HepG2 (cell line): ENCODE measurements at regions not wholly inside any gene's neighbourhood (a gene's known extent, or its start where the extent isn't known, plus 50 kb on each side); places are given as distances from the start of the nearest gene placed in this dataset.

ENCODE experiments used
- ATAC-seq: fragments of 200-7000 bp; cut with Tn5 transposase; 3 replicates; pipeline ENCODE4 v1.9.1; 2020; ENCODE audit warnings: mild to moderate bottlenecking, moderate library complexity
- BruUV-seq: library from RNA; stranded (reverse); fragments of 400-500 nt; replicated peaks from 2 replicates; lab custom pipeline; 2021; lab: Mats Ljungman, UMichigan
- CTCF ChIA-PET: fragments of 300-600 bp; formaldehyde crosslinking; extraction: SDS; loops from one replicate; lab custom pipeline; 2021; ENCODE audit warnings: low total read pairs, inconsistent platforms, low intra/inter-chr PET ratio; lab: Yijun Ruan, JAX
- POLR2A ChIA-PET: fragments of 350-600 bp; sonication (Branson Sonifier 250); formaldehyde crosslinking; loops from one replicate; lab custom pipeline; 2020; ENCODE audit warnings: antibody characterized with exemption, inconsistent platforms; lab: Yijun Ruan, JAX
- DNase-seq: peaks from one replicate; pipeline ENCODE4 v3.0.0-alpha.2; 2015; ENCODE audit warnings: low spot score
- FAIRE-seq: peaks from 3 replicates; lab custom pipeline; 2011; peaks lifted over from hg19 to GRCh38; lab: Jason Lieb, UNC
- H2AFZ ChIP-seq: one replicate; pipeline ENCODE4 v1.6.1; 2011; ENCODE audit warnings: low read length, inconsistent platforms
- H3K27ac ChIP-seq: fragments of 300-600 bp; 3 replicates; pipeline ENCODE4 v1.8.0; 2011; ENCODE audit warnings: mixed run types, mild to moderate bottlenecking, mixed read lengths, low read length, inconsistent platforms; ENCODE audit not compliant: insufficient read depth; ENCODE audit errors: extremely low read length
- H3K27me3 ChIP-seq, 2 experiments: fragments of 200-600 bp in 1 of 2; 2 replicates in 1 of 2; 3 replicates in 1 of 2; pipeline versions ENCODE4 v1.6.0 to v1.8.0; 2011; ENCODE audit warnings: low read length in 2 of 2, mild to moderate bottlenecking in 2 of 2, moderate library complexity in 2 of 2, inconsistent platforms in 1 of 2; ENCODE audit not compliant: insufficient read depth in 2 of 2, control insufficient read depth in 1 of 2
- H3K36me3 ChIP-seq, 2 experiments: fragments of 200-600 bp in 1 of 2; replicated peaks in 1 of 2; 2 replicates in 1 of 2; 3 replicates in 1 of 2; pipeline versions ENCODE4 v1.5.1 to v1.8.0; 2011; ENCODE audit warnings: low read length in 2 of 2, inconsistent platforms in 1 of 2; ENCODE audit not compliant: insufficient read depth in 2 of 2, control insufficient read depth in 1 of 2
- H3K4me1 ChIP-seq: 2 replicates; pipeline ENCODE4 v1.5.1; 2012; ENCODE audit warnings: low read length, inconsistent platforms; ENCODE audit not compliant: insufficient read depth
- H3K4me2 ChIP-seq: 2 replicates; pipeline ENCODE4 v1.6.0; 2011; ENCODE audit warnings: low read depth, low read length, inconsistent platforms
- H3K4me3 ChIP-seq, 3 experiments: fragments of 200-600 bp in 1 of 3; sonication (generic), shearing (Covaris generic) in 1 of 3; replicated peaks in 1 of 3; 2 replicates each; pipeline ENCODE4 v1.5.1; 2011 to 2016; ENCODE audit warnings: low read length in 3 of 3, inconsistent platforms in 2 of 3, low read depth in 2 of 3, mild to moderate bottlenecking in 2 of 3, control low read depth in 1 of 3, mixed read lengths in 1 of 3; ENCODE audit not compliant: insufficient read depth in 1 of 3
- H3K79me2 ChIP-seq: one replicate; pipeline ENCODE4 v1.6.1; 2011; ENCODE audit warnings: low read length, inconsistent platforms; ENCODE audit not compliant: insufficient read depth
- H3K9ac ChIP-seq: 2 replicates; pipeline ENCODE4 v1.6.0; 2011; ENCODE audit warnings: mild to moderate bottlenecking, low read depth, low read length, inconsistent platforms; ENCODE audit not compliant: insufficient read depth
- H3K9me3 ChIP-seq: 2 replicates; pipeline ENCODE4 v1.5.1; 2012; ENCODE audit warnings: mild to moderate bottlenecking, low read length
- H4K20me1 ChIP-seq: 2 replicates; pipeline ENCODE4 v1.6.0; 2011; ENCODE audit warnings: inconsistent platforms, mild to moderate bottlenecking, low read length, moderate library complexity; ENCODE audit not compliant: insufficient read depth
- ATM ChIP-seq: fragments of 450-650 bp; IDR thresholded peaks from 2 replicates; pipeline ENCODE4 v1.7.1; 2017; ENCODE audit warnings: mild to moderate bottlenecking, borderline replicate concordance
- BRCA1 ChIP-seq: sonication (generic); formaldehyde crosslinking; IDR thresholded peaks from 2 replicates; pipeline ENCODE4 v1.4.0; 2020; ENCODE audit warnings: missing genetic modification reagents
- GABPA ChIP-seq, 2 experiments: IDR thresholded peaks; 2 replicates each; pipeline ENCODE4 v1.6.1; 2011 to 2016; ENCODE audit warnings: low read depth in 2 of 2, low read length in 1 of 2, missing biosample characterization in 1 of 2, missing genetic modification characterization in 1 of 2
- GATAD1 ChIP-seq: IDR thresholded peaks from 2 replicates; pipeline ENCODE4 v1.6.1; 2016; ENCODE audit warnings: missing genetic modification reagents, missing compliant biosample characterization
- HOXD1 ChIP-seq: sonication (generic); formaldehyde crosslinking; IDR thresholded peaks from 2 replicates; pipeline ENCODE4 v1.5.0; 2020; ENCODE audit warnings: missing genetic modification reagents
- LCORL ChIP-seq, 2 experiments: fragments of 450-650 bp in 1 of 2; sonication (generic) in 1 of 2; formaldehyde crosslinking in 1 of 2; IDR thresholded peaks; 2 replicates each; pipeline versions ENCODE4 v1.5.0 to v1.6.1; 2017 to 2020; ENCODE audit warnings: antibody characterized with exemption in 1 of 2, missing genetic modification reagents in 1 of 2
- MAFK ChIP-seq, 2 experiments: IDR thresholded peaks in 1 of 2; conservative IDR thresholded peaks in 1 of 2; 2 replicates each; pipeline ENCODE4 v1.6.1; 2011; ENCODE audit warnings: improper control_type of control experiment in 2 of 2, low read length in 2 of 2
- NFKB2 ChIP-seq: sonication (generic); formaldehyde crosslinking; IDR thresholded peaks from 2 replicates; pipeline ENCODE4 v1.4.0; 2020; ENCODE audit warnings: missing genetic modification reagents, borderline replicate concordance
- NRL ChIP-seq: sonication (generic); formaldehyde crosslinking; IDR thresholded peaks from 2 replicates; pipeline ENCODE4 v1.5.0; 2020; ENCODE audit warnings: missing genetic modification reagents, mild to moderate bottlenecking, moderate library complexity, borderline replicate concordance
- RFX1 ChIP-seq: fragments of 450-650 bp; IDR thresholded peaks from 2 replicates; pipeline ENCODE4 v1.6.1; 2017
- SMAD3 ChIP-seq: sonication (generic); formaldehyde crosslinking; IDR thresholded peaks from 2 replicates; pipeline ENCODE4 v1.4.0; 2020; ENCODE audit warnings: missing genetic modification reagents
- SRSF4 ChIP-seq: fragments of 200-400 bp; formaldehyde crosslinking; IDR thresholded peaks from one replicate; pipeline ENCODE4 v1.6.1; 2018; ENCODE audit warnings: mild to moderate bottlenecking, low read depth, low read length, moderate library complexity; ENCODE audit not compliant: poor library complexity, severe bottlenecking
- ZNF24 ChIP-seq: fragments of 450-650 bp; IDR thresholded peaks from 2 replicates; pipeline ENCODE4 v1.6.1; 2017; ENCODE audit warnings: antibody characterized with exemption, mild to moderate bottlenecking
- ZNF781 ChIP-seq: sonication (generic); formaldehyde crosslinking; IDR thresholded peaks from 2 replicates; pipeline ENCODE4 v1.5.1; 2020; ENCODE audit warnings: borderline replicate concordance, mild to moderate bottlenecking, missing genetic modification reagents; ENCODE audit errors: not compliant biosample characterization
- WGBS: methylation state at CpG from one replicate; pipeline ENCODE4 v1.1.6; 2017; ENCODE audit warnings: low lambda C conversion rate; 5-methylcytosine and 5-hydroxymethylcytosine counted together
- in situ Hi-C: cut with HindIII; loops from 2 replicates; pipeline ENCODE4 v1.10.0; 2017; ENCODE audit warnings: low pct_unique_long_range_greater_than_20kb; ENCODE audit not compliant: extremely low pct_ligation_motif_present
- intact Hi-C: fragments of 100-400 bp; cut with micrococcal nuclease; formaldehyde crosslinking; loops from one replicate; pipeline ENCODE4 v1.10.0; 2022; ENCODE audit not compliant: unreplicated experiment
- TF ChIP-seq, protein P1 (sequence below): sonication (generic); formaldehyde crosslinking; IDR thresholded peaks from 2 replicates; pipeline ENCODE4 v1.4.0; 2020; ENCODE audit warnings: missing genetic modification reagents, mild to moderate bottlenecking, borderline replicate concordance

DNA sequence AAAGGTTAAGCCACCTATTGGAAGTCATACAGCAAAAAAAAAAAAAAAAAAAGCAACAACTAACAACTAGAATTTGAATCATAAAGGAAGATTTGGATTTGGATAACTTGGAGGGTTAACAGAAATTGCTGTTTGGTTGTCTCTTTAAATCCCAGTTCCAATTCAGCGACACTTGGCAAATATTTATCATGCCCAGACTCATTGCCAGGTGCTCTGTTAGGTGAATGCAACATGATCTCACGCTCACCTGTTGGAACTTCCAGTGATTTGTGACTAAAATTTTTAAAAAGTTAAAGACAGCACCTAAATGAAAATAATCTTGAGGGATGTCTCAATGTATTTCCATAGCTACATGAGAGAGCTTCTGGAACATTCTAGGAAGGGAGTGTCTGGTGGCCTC, 103.7 kb downstream of the TBX3 start:
- BruUV-seq = no TSS peak
- H4K20me1 ChIP-seq = no peaks in the 10 kb centered on the region
- POLR2A ChIA-PET = no interaction called here
- no peak overlapping the region for H3K27ac ChIP-seq
- H3K9me3 ChIP-seq = no peaks in the 10 kb centered on the region
- FAIRE-seq (no peak), DNase-seq (no peak), ATAC-seq (no peak)
- CTCF ChIA-PET = no interaction called here
- no peaks in the 10 kb centered on the region for H3K79me2 ChIP-seq
- H3K4me1 ChIP-seq = peaks cover 8% of the 10 kb centered on the region
- no peaks in the 10 kb centered on the region for H3K36me3 ChIP-seq
- TF ChIP-seq GABPA (IDR thresholded peaks at IDR 0.05; ENCODE audit: low read depth, low read length) = no peak
- TF ChIP-seq GABPA (CRISPR knock-in tag; IDR thresholded peaks at IDR 0.05; ENCODE audit: low read depth) = no peak
- no peak for TF ChIP-seq RFX1
- TF ChIP-seq GATAD1 (CRISPR knock-in tag) = no peak
- no peak for TF ChIP-seq SRSF4
- no peak for TF ChIP-seq SMAD3 (CRISPR knock-in tag)
- TF ChIP-seq NFKB2 = no peak
- no peak for TF ChIP-seq ZNF24
- TF ChIP-seq ATM = no peak
- TF ChIP-seq, protein P1, sequence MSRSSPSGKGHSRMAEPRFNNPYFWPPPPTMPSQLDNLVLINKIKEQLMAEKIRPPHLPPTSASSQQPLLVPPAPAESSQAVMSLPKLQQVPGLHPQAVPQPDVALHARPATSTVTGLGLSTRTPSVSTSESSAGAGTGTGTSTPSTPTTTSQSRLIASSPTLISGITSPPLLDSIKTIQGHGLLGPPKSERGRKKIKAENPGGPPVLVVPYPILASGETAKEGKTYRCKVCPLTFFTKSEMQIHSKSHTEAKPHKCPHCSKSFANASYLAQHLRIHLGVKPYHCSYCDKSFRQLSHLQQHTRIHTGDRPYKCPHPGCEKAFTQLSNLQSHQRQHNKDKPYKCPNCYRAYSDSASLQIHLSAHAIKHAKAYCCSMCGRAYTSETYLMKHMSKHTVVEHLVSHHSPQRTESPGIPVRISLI (CRISPR knock-in tag) = no peak
- TF ChIP-seq ZNF781 (CRISPR knock-in tag) = no peak
- no peak for TF ChIP-seq LCORL (IDR thresholded peaks at IDR 0.05)
- no peak for TF ChIP-seq LCORL (CRISPR knock-in tag; IDR thresholded peaks at IDR 0.05)
- no peak for TF ChIP-seq BRCA1
- no peak for TF ChIP-seq MAFK (conservative IDR thresholded peaks at IDR 0.05 in 1 of 2, IDR thresholded peaks at IDR 0.05 in 1 of 2; ENCODE audit: low read length in 2 of 2)
- no peak for TF ChIP-seq HOXD1
- no peak for TF ChIP-seq NRL
- WGBS = 12% methylated on average over 2 of the region's 2 CpGs
- peaks cover 0 to 1% of the 10 kb centered on the region in 2 experiments; a peak in 1 of 5 replicates for H3K27me3 ChIP-seq
- in situ Hi-C loops = no loop called here
- no peak overlapping the region for H3K4me3 ChIP-seq
- no peak overlapping the region for H3K9ac ChIP-seq
- intact Hi-C loops = no loop called here
- H2AFZ ChIP-seq = no peak overlapping the region
- H3K4me2 ChIP-seq = no peak overlapping the region
